H1 (cell line): ENCODE measurements at regions not wholly inside any gene's neighbourhood (a gene's known extent, or its start where the extent isn't known, plus 50 kb on each side); places are given as distances from the start of the nearest gene placed in this dataset.

Experiments
- GTF2F1 ChIP-seq: IDR thresholded peaks from 2 replicates; pipeline ENCODE4 v1.6.1; 2012; ENCODE audit warnings: low read depth, low read length, improper control_type of control experiment, borderline replicate concordance
- RAD21 ChIP-seq, 2 experiments: IDR thresholded peaks in 1 of 2; conservative IDR thresholded peaks in 1 of 2; 2 replicates each; pipeline ENCODE4 v1.6.1; 2011; ENCODE audit warnings: low read depth in 2 of 2, low read length in 2 of 2, improper control_type of control experiment in 1 of 2, inconsistent platforms in 1 of 2, mild to moderate bottlenecking in 1 of 2, moderate library complexity in 1 of 2
- SUZ12 ChIP-seq: fragments of 200-600 bp; sonication (generic); IDR thresholded peaks from 2 replicates; pipeline ENCODE4 v1.6.1; 2012; ENCODE audit warnings: mild to moderate bottlenecking, inconsistent platforms, low read length, moderate library complexity, mixed read lengths
- TEAD4 ChIP-seq: IDR thresholded peaks from 2 replicates; pipeline ENCODE4 v1.6.1; 2012; ENCODE audit warnings: low read depth, low read length, inconsistent platforms, mixed read lengths

GRCh38 chr13:38635030-38635429 lies 51.8 kb upstream of the FREM2 start (continued):
- TF ChIP-seq RAD21 (IDR thresholded peaks at IDR 0.05 in 1 of 2, conservative IDR thresholded peaks at IDR 0.05 in 1 of 2; ENCODE audit: low read depth in 2 of 2, low read length in 2 of 2) (peak; percentile 56 to 62), GTF2F1 (no peak), SUZ12 (no peak), TEAD4 (0 out of 2 replicates have a peak, but pooled peaks have one; percentile 26)
